ENCODE measurements at regions not wholly inside any gene's neighbourhood (a gene's known extent, or its start where the extent isn't known, plus 50 kb on each side); places are given as distances from the start of the nearest gene placed in this dataset.

GRCh38 chr5:38718771-38719391 lies 126.9 kb upstream of the OSMR start:
- Histone ChIP-seq H3K27me3 (ENCODE audit: insufficient read depth, low read length) (no peaks in the 10 kb centered on the region), H3K36me3 (ENCODE audit: insufficient read depth, low read length) (no peaks in the 10 kb centered on the region), H3K4me1 (ENCODE audit: insufficient read depth, low read length) (peaks cover 47% of the 10 kb centered on the region), H3K9me3 (ENCODE audit: low read length) (no peaks in the 10 kb centered on the region), H2AFZ (ENCODE audit: low read depth, low read length) (no peak overlapping the region), H3K4me3 (ENCODE audit: low read length) (no peak overlapping the region)

- no peaks in the 10 kb centered on the region for H3K9me3 ChIP-seq (ENCODE audit: low read length)
- peaks cover 52% of the 10 kb centered on the region for H3K4me1 ChIP-seq (ENCODE audit: insufficient read depth, low read length)
- no peak overlapping the region for H2AFZ ChIP-seq (ENCODE audit: low read depth, low read length)
- no peak overlapping the region for H3K4me3 ChIP-seq (ENCODE audit: low read length)
- no peaks in the 10 kb centered on the region for H3K27me3 ChIP-seq (ENCODE audit: insufficient read depth, low read length)
- no peaks in the 10 kb centered on the region for H3K36me3 ChIP-seq (ENCODE audit: insufficient read depth, low read length)
Observed at GRCh38 chr5:38719403-38719802, 126.4 kb upstream of the OSMR start.

GRCh38 chr5:38719916-38720315 lies 125.9 kb upstream of the OSMR start:
- H2AFZ ChIP-seq (ENCODE audit: low read depth, low read length) = no peak overlapping the region
- H3K36me3 ChIP-seq (ENCODE audit: insufficient read depth, low read length) = no peaks in the 10 kb centered on the region
- no peaks in the 10 kb centered on the region for H3K9me3 ChIP-seq (ENCODE audit: low read length)
- H3K4me3 ChIP-seq (ENCODE audit: low read length) = no peak overlapping the region
- H3K4me1 ChIP-seq (ENCODE audit: insufficient read depth, low read length) = peaks cover 55% of the 10 kb centered on the region
- no peaks in the 10 kb centered on the region for H3K27me3 ChIP-seq (ENCODE audit: insufficient read depth, low read length)

GRCh38 chr5:38720554-38721361 lies 125.1 kb upstream of the OSMR start:
- no peaks in the 10 kb centered on the region for H3K36me3 ChIP-seq (ENCODE audit: insufficient read depth, low read length)
- H3K9me3 ChIP-seq (ENCODE audit: low read length) = no peaks in the 10 kb centered on the region
- no peaks in the 10 kb centered on the region for H3K27me3 ChIP-seq (ENCODE audit: insufficient read depth, low read length)
- H3K4me1 ChIP-seq (ENCODE audit: insufficient read depth, low read length) = peaks cover 53% of the 10 kb centered on the region
- no peak overlapping the region for H2AFZ ChIP-seq (ENCODE audit: low read depth, low read length)
- no peak overlapping the region for H3K4me3 ChIP-seq (ENCODE audit: low read length)

GRCh38 chr5:38722918-38723317 lies 122.9 kb upstream of the OSMR start:
- Histone ChIP-seq H3K27me3 (ENCODE audit: insufficient read depth, low read length) (no peaks in the 10 kb centered on the region), H3K36me3 (ENCODE audit: insufficient read depth, low read length) (no peaks in the 10 kb centered on the region), H3K9me3 (ENCODE audit: low read length) (no peaks in the 10 kb centered on the region), H3K4me1 (ENCODE audit: insufficient read depth, low read length) (peaks cover 57% of the 10 kb centered on the region), H3K4me3 (ENCODE audit: low read length) (no peak overlapping the region), H2AFZ (ENCODE audit: low read depth, low read length) (no peak overlapping the region)

- Histone ChIP-seq H3K4me3 (ENCODE audit: low read length) (no peak overlapping the region), H3K27me3 (ENCODE audit: insufficient read depth, low read length) (no peaks in the 10 kb centered on the region), H3K9me3 (ENCODE audit: low read length) (no peaks in the 10 kb centered on the region), H3K4me1 (ENCODE audit: insufficient read depth, low read length) (peaks cover 57% of the 10 kb centered on the region), H2AFZ (ENCODE audit: low read depth, low read length) (no peak overlapping the region), H3K36me3 (ENCODE audit: insufficient read depth, low read length) (no peaks in the 10 kb centered on the region)
Observed at GRCh38 chr5:38723426-38723825, 122.4 kb upstream of the OSMR start.

GRCh38 chr5:38724301-38725030 lies 121.3 kb upstream of the OSMR start:
- Histone ChIP-seq H3K36me3 (ENCODE audit: insufficient read depth, low read length) (no peaks in the 10 kb centered on the region), H3K4me3 (ENCODE audit: low read length) (no peak overlapping the region), H3K27me3 (ENCODE audit: insufficient read depth, low read length) (no peaks in the 10 kb centered on the region), H2AFZ (ENCODE audit: low read depth, low read length) (no peak overlapping the region), H3K4me1 (ENCODE audit: insufficient read depth, low read length) (peaks cover 48% of the 10 kb centered on the region), H3K9me3 (ENCODE audit: low read length) (no peaks in the 10 kb centered on the region)

- no peak overlapping the region for H2AFZ ChIP-seq (ENCODE audit: low read depth, low read length)
- H3K4me3 ChIP-seq (ENCODE audit: low read length) = no peak overlapping the region
- H3K36me3 ChIP-seq (ENCODE audit: insufficient read depth, low read length) = no peaks in the 10 kb centered on the region
- H3K4me1 ChIP-seq (ENCODE audit: insufficient read depth, low read length) = peaks cover 39% of the 10 kb centered on the region
- H3K27me3 ChIP-seq (ENCODE audit: insufficient read depth, low read length) = no peaks in the 10 kb centered on the region
- H3K9me3 ChIP-seq (ENCODE audit: low read length) = no peaks in the 10 kb centered on the region
Observed at GRCh38 chr5:38725371-38725865, 120.4 kb upstream of the OSMR start.

- Histone ChIP-seq H3K9me3 (ENCODE audit: low read length) (no peaks in the 10 kb centered on the region), H3K27me3 (ENCODE audit: insufficient read depth, low read length) (no peaks in the 10 kb centered on the region), H3K36me3 (ENCODE audit: insufficient read depth, low read length) (no peaks in the 10 kb centered on the region), H2AFZ (ENCODE audit: low read depth, low read length) (no peak overlapping the region), H3K4me3 (ENCODE audit: low read length) (no peak overlapping the region), H3K4me1 (ENCODE audit: insufficient read depth, low read length) (peaks cover 36% of the 10 kb centered on the region)
Observed at GRCh38 chr5:38726279-38726678, 119.5 kb upstream of the OSMR start.

- H3K27me3 ChIP-seq (ENCODE audit: insufficient read depth, low read length) = no peaks in the 10 kb centered on the region
- H3K4me1 ChIP-seq (ENCODE audit: insufficient read depth, low read length) = peaks cover 33% of the 10 kb centered on the region
- no peaks in the 10 kb centered on the region for H3K36me3 ChIP-seq (ENCODE audit: insufficient read depth, low read length)
Observed at GRCh38 chr5:38728029-38728428, 117.8 kb upstream of the OSMR start.

GRCh38 chr5:38731461-38731860 lies 114.4 kb upstream of the OSMR start:
- Histone ChIP-seq H3K4me3 (ENCODE audit: low read length) (no peak overlapping the region), H3K9me3 (ENCODE audit: low read length) (no peaks in the 10 kb centered on the region), H3K4me1 (ENCODE audit: insufficient read depth, low read length) (peaks cover 5% of the 10 kb centered on the region), H3K36me3 (ENCODE audit: insufficient read depth, low read length) (no peaks in the 10 kb centered on the region), H3K27me3 (ENCODE audit: insufficient read depth, low read length) (no peaks in the 10 kb centered on the region), H2AFZ (ENCODE audit: low read depth, low read length) (no peak overlapping the region)

More at GRCh38 chr5:38728029-38728428, 117.8 kb upstream of the OSMR start:
- H3K4me3 ChIP-seq (ENCODE audit: low read length) = no peak overlapping the region
- no peak overlapping the region for H2AFZ ChIP-seq (ENCODE audit: low read depth, low read length)
- H3K9me3 ChIP-seq (ENCODE audit: low read length) = no peaks in the 10 kb centered on the region

- no peaks in the 10 kb centered on the region for H3K36me3 ChIP-seq (ENCODE audit: insufficient read depth, low read length)
- no peak overlapping the region for H2AFZ ChIP-seq (ENCODE audit: low read depth, low read length)
- H3K4me3 ChIP-seq (ENCODE audit: low read length) = no peak overlapping the region
- no peaks in the 10 kb centered on the region for H3K27me3 ChIP-seq (ENCODE audit: insufficient read depth, low read length)
- no peaks in the 10 kb centered on the region for H3K9me3 ChIP-seq (ENCODE audit: low read length)
- H3K4me1 ChIP-seq (ENCODE audit: insufficient read depth, low read length) = no peaks in the 10 kb centered on the region
Observed at GRCh38 chr5:38734353-38734752, 111.5 kb upstream of the OSMR start.

GRCh38 chr5:38736089-38736488 lies 109.7 kb upstream of the OSMR start:
- H3K4me1 ChIP-seq (ENCODE audit: insufficient read depth, low read length) = no peaks in the 10 kb centered on the region
- H3K9me3 ChIP-seq (ENCODE audit: low read length) = no peaks in the 10 kb centered on the region
- H3K27me3 ChIP-seq (ENCODE audit: insufficient read depth, low read length) = no peaks in the 10 kb centered on the region

More at GRCh38 chr5:38736089-38736488, 109.7 kb upstream of the OSMR start:
- Histone ChIP-seq H3K4me3 (ENCODE audit: low read length) (no peak overlapping the region), H3K36me3 (ENCODE audit: insufficient read depth, low read length) (no peaks in the 10 kb centered on the region), H2AFZ (ENCODE audit: low read depth, low read length) (no peak overlapping the region)

All from neuron (in vitro differentiated cells).